Suprapubic skin (tissue), 4 donors: ENCODE measurements at regions not wholly inside any gene's neighbourhood (a gene's known extent, or its start where the extent isn't known, plus 50 kb on each side); places are given as distances from the start of the nearest gene placed in this dataset.

ENCODE experiments used
- DNase-seq, 2 donors: peaks; one replicate each; pipeline ENCODE4 v3.0.0-alpha.2; 2019; ENCODE audit warnings: low spot score in 2 of 2
- H3K27ac ChIP-seq: fragments of 200-600 bp; sonication (generic); one replicate; pipeline ENCODE4 v1.5.1; 2019
- H3K27me3 ChIP-seq: fragments of 200-600 bp; sonication (generic); one replicate; pipeline ENCODE4 v1.5.1; 2019
- H3K36me3 ChIP-seq: fragments of 200-600 bp; sonication (generic); one replicate; pipeline ENCODE4 v1.5.1; 2019
- H3K4me1 ChIP-seq: fragments of 200-600 bp; sonication (generic); one replicate; pipeline ENCODE4 v1.5.1; 2019
- H3K4me3 ChIP-seq: fragments of 200-600 bp; sonication (generic); one replicate; pipeline ENCODE4 v1.5.1; 2019; ENCODE audit warnings: mild to moderate bottlenecking
- H3K9me3 ChIP-seq: fragments of 200-600 bp; sonication (generic); one replicate; pipeline ENCODE4 v1.5.1; 2019
- EP300 ChIP-seq: sonication (generic); formaldehyde crosslinking; IDR thresholded peaks from one replicate; pipeline ENCODE4 v1.6.1; 2017; ENCODE audit warnings: antibody characterized with exemption
- POLR2A ChIP-seq, 2 donors: fragments of 450-650 bp; IDR thresholded peaks; one replicate each; pipeline ENCODE4 v1.6.1; 2017; ENCODE audit warnings: antibody characterized with exemption in 2 of 2, mild to moderate bottlenecking in 2 of 2, moderate library complexity in 2 of 2
- POLR2AphosphoS5 ChIP-seq, 3 donors: sonication (generic); formaldehyde crosslinking; IDR thresholded peaks; one replicate each; pipeline ENCODE4 v1.6.1; 2017; ENCODE audit warnings: antibody characterized with exemption in 3 of 3
- whole genome bisulfite sequencing: methylation state at CpG from one replicate; pipeline ENCODE4 v1.1.5; 2018; 5-methylcytosine and 5-hydroxymethylcytosine counted together
- TF ChIP-seq, protein P1 (sequence below), 2 donors: fragments of 200-600 bp in 1 of 2; fragments of 450-650 bp in 1 of 2; sonication (generic) in 1 of 2; IDR thresholded peaks; one replicate each; pipeline ENCODE4 v1.5.1; 2016 to 2019; ENCODE audit warnings: antibody characterized with exemption in 2 of 2, mild to moderate bottlenecking in 1 of 2, moderate library complexity in 1 of 2

DNA sequence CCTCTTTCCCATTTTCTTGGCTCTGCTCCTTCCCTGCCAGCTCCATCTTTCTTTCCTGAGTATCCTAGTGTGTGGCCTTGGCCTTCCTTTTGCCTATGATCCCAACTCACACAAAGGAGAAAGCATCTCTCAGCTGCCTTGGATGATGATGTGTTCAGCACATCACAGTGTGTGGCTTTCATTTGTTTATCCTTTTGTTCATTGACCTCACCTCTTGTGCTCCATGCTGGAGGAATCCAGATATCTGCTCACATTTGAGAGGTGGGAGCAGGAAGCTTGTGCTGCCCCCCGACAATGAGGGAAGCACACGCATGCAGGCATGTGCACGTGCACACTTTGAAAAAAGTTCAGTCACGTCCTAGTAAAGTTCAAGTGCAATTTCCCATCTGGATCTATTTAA is 131.0 kb downstream of the SMIM20 start:
- Histone ChIP-seq H3K27me3 (peaks cover 7% of the 10 kb centered on the region), H3K27ac (no peak overlapping the region), H3K9me3 (no peaks in the 10 kb centered on the region), H3K36me3 (no peaks in the 10 kb centered on the region), H3K4me3 (no peak overlapping the region), H3K4me1 (peaks cover 20% of the 10 kb centered on the region)
- peak in 1 of 2 donors; percentile 13 for DNase-seq
- no peak for TF ChIP-seq POLR2AphosphoS5 (IDR thresholded peaks at IDR 0.05)
- TF ChIP-seq, protein P1, sequence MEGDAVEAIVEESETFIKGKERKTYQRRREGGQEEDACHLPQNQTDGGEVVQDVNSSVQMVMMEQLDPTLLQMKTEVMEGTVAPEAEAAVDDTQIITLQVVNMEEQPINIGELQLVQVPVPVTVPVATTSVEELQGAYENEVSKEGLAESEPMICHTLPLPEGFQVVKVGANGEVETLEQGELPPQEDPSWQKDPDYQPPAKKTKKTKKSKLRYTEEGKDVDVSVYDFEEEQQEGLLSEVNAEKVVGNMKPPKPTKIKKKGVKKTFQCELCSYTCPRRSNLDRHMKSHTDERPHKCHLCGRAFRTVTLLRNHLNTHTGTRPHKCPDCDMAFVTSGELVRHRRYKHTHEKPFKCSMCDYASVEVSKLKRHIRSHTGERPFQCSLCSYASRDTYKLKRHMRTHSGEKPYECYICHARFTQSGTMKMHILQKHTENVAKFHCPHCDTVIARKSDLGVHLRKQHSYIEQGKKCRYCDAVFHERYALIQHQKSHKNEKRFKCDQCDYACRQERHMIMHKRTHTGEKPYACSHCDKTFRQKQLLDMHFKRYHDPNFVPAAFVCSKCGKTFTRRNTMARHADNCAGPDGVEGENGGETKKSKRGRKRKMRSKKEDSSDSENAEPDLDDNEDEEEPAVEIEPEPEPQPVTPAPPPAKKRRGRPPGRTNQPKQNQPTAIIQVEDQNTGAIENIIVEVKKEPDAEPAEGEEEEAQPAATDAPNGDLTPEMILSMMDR (IDR thresholded peaks at IDR 0.05): no peak
- no peak for TF ChIP-seq EP300
- no peak for TF ChIP-seq POLR2A (IDR thresholded peaks at IDR 0.05)
- 75% methylated on average over 4 of the region's 4 CpGs for WGBS

DNA sequence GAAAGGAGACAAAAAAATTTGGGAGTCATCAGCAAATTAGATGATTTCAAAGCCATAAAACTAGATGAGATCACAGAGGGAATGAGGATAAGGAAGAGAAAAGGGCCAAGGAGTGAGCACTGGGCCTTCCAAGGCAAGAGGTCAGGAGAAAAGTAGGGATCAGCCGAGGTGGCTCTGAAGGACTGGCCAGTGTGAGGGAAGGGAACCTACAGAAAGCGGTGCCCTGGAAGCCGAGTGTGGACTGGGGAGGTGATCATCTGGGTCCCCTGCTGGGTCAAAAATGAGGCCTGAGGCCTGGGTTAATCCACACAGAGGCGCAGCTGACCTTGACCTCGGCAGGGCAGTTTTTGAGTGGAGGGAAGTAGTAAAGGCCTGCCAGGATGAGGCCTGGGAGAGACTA is 133.8 kb downstream of the SMIM20 start:
- TF ChIP-seq, protein P1 (IDR thresholded peaks at IDR 0.05): no peak
- TF ChIP-seq EP300 (no peak), POLR2AphosphoS5 (IDR thresholded peaks at IDR 0.05) (no peak), POLR2A (IDR thresholded peaks at IDR 0.05) (no peak)
- Histone ChIP-seq H3K27ac (peak overlapping the region; percentile 73), H3K36me3 (no peaks in the 10 kb centered on the region), H3K4me3 (no peak overlapping the region), H3K4me1 (peaks cover 37% of the 10 kb centered on the region), H3K27me3 (peaks cover 7% of the 10 kb centered on the region), H3K9me3 (no peaks in the 10 kb centered on the region)
- 92% methylated on average over 5 of the region's 5 CpGs for WGBS
- peak in 1 of 2 donors; percentile 40 for DNase-seq

DNA sequence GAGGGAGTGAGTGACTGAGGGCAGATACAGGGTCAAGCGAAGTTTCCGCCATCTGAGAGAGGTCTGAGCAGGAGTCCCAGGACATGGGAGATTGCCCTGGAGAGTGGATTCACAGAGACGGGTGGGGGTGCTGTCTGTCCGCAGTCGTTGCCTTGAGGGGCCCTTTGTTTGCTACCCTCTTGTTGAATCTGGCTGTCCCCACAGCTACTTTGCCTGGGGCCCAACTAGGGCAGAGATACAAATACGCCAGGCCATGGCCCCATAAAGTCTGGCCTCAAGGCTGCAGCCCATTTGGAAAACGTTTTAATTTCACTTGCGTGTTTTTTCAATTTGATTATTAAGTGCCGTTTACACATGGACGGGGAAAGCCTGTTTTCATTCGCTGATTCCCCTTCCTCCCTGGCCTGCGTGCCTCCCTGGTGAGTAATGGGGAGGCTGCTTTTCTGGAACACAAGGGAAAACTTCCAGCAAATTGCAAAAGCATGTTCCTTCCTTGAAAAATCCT is 134.4 kb downstream of the SMIM20 start:
- H3K36me3 ChIP-seq: no peaks in the 10 kb centered on the region
- peak in 1 of 2 donors; percentile 75 for DNase-seq
- H3K4me3 ChIP-seq: no peak overlapping the region
- WGBS: 28% methylated on average over 12 of the region's 12 CpGs
- TF ChIP-seq POLR2A (IDR thresholded peaks at IDR 0.05) (no peak), POLR2AphosphoS5 (IDR thresholded peaks at IDR 0.05) (peak in 1 of 3 donors; percentile 69), EP300 (no peak)
- TF ChIP-seq, protein P1 (IDR thresholded peaks at IDR 0.05): no peak
- no peaks in the 10 kb centered on the region for H3K9me3 ChIP-seq
- H3K27ac ChIP-seq: peak overlapping the region; percentile 73
- H3K4me1 ChIP-seq: peaks cover 37% of the 10 kb centered on the region
- H3K27me3 ChIP-seq: peaks cover 7% of the 10 kb centered on the region

- Histone ChIP-seq H3K27ac (peak overlapping the region; percentile 73), H3K36me3 (no peaks in the 10 kb centered on the region), H3K9me3 (no peaks in the 10 kb centered on the region), H3K4me3 (no peak overlapping the region), H3K4me1 (peaks cover 37% of the 10 kb centered on the region), H3K27me3 (peaks cover 9% of the 10 kb centered on the region)
- TF ChIP-seq EP300 (no peak), POLR2A (IDR thresholded peaks at IDR 0.05) (no peak), POLR2AphosphoS5 (IDR thresholded peaks at IDR 0.05) (no peak)
- TF ChIP-seq, protein P1 (IDR thresholded peaks at IDR 0.05): no peak
- WGBS: 55% methylated on average over 9 of the region's 9 CpGs
- peak in 1 of 2 donors; percentile 72 for DNase-seq
These were observed 134.9 kb downstream of the SMIM20 start for GRCh38 chr4:26048950-26049349.

DNA sequence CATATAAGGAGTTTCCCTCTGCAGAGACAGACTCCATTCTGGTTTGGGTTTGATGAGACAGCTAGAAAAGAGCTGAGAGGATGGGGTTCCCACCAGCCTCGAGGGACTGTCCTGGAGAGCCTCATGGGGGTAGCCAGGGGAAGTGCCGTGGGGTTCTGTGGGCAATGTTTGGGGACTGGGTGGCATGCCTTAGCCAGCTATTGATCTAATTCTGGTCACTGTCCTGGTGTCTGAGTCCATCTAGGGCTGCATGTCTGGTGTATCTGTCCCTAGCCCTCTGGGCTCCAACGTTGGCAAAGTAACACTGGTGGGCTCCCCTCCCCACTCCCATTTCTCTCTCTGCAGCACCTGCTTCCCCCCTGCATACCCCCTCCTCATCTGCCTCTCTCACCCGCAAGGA is 135.4 kb downstream of the SMIM20 start:
- Histone ChIP-seq H3K27me3 (peaks cover 11% of the 10 kb centered on the region), H3K9me3 (no peaks in the 10 kb centered on the region), H3K36me3 (no peaks in the 10 kb centered on the region), H3K27ac (peak overlapping the region; percentile 73), H3K4me3 (no peak overlapping the region), H3K4me1 (peaks cover 37% of the 10 kb centered on the region)
- 73% methylated on average over 4 of the region's 4 CpGs for WGBS
- no peak for DNase-seq
- TF ChIP-seq POLR2A (IDR thresholded peaks at IDR 0.05) (no peak), POLR2AphosphoS5 (IDR thresholded peaks at IDR 0.05) (no peak), EP300 (no peak)
- TF ChIP-seq, protein P1 (IDR thresholded peaks at IDR 0.05): no peak
